Astrocyte of the cerebellum (primary cell): ENCODE measurements at regions not wholly inside any gene's neighbourhood (a gene's known extent, or its start where the extent isn't known, plus 50 kb on each side); places are given as distances from the start of the nearest gene placed in this dataset.

Experiments used
- DNase-seq: peaks from one replicate; pipeline ENCODE4 v3.0.0-alpha.2; 2011; ENCODE audit warnings: low read depth
- H3K4me3 ChIP-seq: 2 replicates; pipeline ENCODE4 v1.5.1; 2011; ENCODE audit warnings: mild to moderate bottlenecking, low read depth, low read length, moderate library complexity
- CTCF ChIP-seq: IDR thresholded peaks from 2 replicates; pipeline ENCODE4 v1.5.1; 2012; ENCODE audit warnings: low read length, low read depth, moderate library complexity, mild to moderate bottlenecking; ENCODE audit errors: missing control alignments
- in situ Hi-C: cut with HindIII; loops from 2 replicates; pipeline ENCODE4 v1.10.0; 2017; ENCODE audit warnings: low sequenced_read_pairs

GRCh38 chr3:173342679-173343078 lies 54.9 kb upstream of the NLGN1 start:
- in situ Hi-C loops: no loop called here
- no peak overlapping the region for H3K4me3 ChIP-seq
- DNase-seq: no peak
- no peak for TF ChIP-seq CTCF

- DNase-seq: no peak
- TF ChIP-seq CTCF: no peak
- in situ Hi-C loops: no loop called here
- H3K4me3 ChIP-seq: no peak overlapping the region
These were observed 56.9 kb upstream of the NLGN1 start for GRCh38 chr3:173340626-173341025.

GRCh38 chr3:173336261-173336660 lies 61.3 kb upstream of the NLGN1 start:
- in situ Hi-C loops: no loop called here
- no peak for TF ChIP-seq CTCF
- H3K4me3 ChIP-seq: no peak overlapping the region
- DNase-seq: no peak

GRCh38 chr3:173306110-173306509 lies 91.4 kb upstream of the NLGN1 start:
- no peak overlapping the region for H3K4me3 ChIP-seq
- TF ChIP-seq CTCF: no peak
- in situ Hi-C loops: no loop called here
- DNase-seq: no peak

- in situ Hi-C loops: no loop called here
- no peak for DNase-seq
- no peak for TF ChIP-seq CTCF
- no peak overlapping the region for H3K4me3 ChIP-seq
These were observed 93.3 kb upstream of the NLGN1 start for GRCh38 chr3:173304182-173304800.

GRCh38 chr3:173301647-173302046 lies 95.9 kb upstream of the NLGN1 start:
- in situ Hi-C loops: no loop called here
- DNase-seq: no peak
- no peak for TF ChIP-seq CTCF
- no peak overlapping the region for H3K4me3 ChIP-seq
